Amygdala (tissue), 56 donors: ENCODE measurements at regions not wholly inside any gene's neighbourhood (a gene's known extent, or its start where the extent isn't known, plus 50 kb on each side); places are given as distances from the start of the nearest gene placed in this dataset.

Experiments used
- DNase-seq, 56 donors: peaks; one replicate each; lab custom pipeline; 2025; lab: John Stamatoyannopoulos, UW

- DNase-seq, result peak in 1 of 56 donors; percentile 0
Measured at GRCh38 chr2:220240641-220241040, 613.2 kb downstream of the SLC4A3 start.

GRCh38 chr2:220241423-220241822, 614.0 kb downstream of the SLC4A3 start:
- DNase-seq, result no peak

DNA sequence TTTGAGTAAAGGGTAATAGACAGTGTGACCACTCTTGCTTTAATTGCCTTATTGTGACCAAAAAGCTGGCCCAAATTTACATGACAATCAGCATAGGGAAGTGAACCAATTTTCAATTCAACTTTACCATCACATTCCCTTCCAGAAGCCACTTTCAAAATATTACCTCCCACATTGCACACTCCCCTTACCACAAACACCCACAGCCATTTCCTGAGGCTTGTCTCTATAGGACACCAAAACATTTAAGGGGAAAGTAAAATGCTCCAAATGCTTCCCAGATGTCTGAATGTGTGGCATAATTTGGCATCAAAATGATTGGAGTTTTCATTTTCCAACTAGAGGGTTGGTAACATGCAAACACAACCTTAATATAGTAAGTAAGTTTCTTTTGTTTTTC, 616.1 kb downstream of the SLC4A3 start:
- no peak for DNase-seq

DNA sequence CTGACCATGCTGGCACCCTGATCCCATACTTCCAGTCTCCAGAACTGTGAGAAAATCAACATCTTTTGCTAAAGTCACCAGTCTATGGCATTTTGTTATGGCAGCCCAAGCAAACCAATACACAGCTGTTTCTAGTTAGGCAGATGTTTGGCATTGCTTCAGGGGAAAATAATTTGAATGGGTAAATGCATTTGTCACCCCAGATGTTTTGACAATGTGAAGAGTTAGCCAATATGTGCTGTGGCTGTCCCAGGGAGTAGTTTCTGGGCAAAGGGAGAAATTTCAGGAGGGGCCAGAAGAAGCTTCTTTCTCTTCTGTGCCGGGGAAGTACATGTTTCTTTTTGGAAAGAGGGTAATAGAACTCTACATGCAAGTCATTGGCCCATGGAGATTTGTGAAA, 619.0 kb downstream of the SLC4A3 start:
- no peak for DNase-seq

GRCh38 chr2:220247588-220248350, 620.3 kb downstream of the SLC4A3 start:
- no peak for DNase-seq

DNA sequence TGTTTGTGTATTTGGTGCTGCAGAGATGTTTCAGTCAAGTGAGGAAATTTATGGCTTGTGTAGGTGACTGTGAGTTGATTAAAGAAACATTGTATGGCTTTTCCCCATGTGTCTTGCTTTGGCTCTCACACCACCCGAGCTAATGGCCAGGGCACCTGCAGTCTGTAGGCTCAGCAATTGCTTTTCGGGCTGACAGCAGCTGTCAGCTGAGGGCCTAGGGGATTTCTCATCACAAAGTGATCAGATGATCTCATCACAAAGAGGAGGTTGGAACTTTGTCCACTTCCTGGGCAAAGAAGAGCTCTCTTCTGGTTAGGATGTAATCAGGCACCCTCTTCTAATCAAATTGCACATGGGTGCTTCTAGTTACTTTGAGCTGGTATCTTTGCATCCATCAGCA, 632.2 kb downstream of the SLC4A3 start:
- DNase-seq, result no peak

- DNase-seq, result no peak
Measured at GRCh38 chr2:220263300-220263699, 635.9 kb downstream of the SLC4A3 start.

- DNase-seq, result no peak
Measured at GRCh38 chr2:220269367-220269766, 641.9 kb downstream of the SLC4A3 start.

DNA sequence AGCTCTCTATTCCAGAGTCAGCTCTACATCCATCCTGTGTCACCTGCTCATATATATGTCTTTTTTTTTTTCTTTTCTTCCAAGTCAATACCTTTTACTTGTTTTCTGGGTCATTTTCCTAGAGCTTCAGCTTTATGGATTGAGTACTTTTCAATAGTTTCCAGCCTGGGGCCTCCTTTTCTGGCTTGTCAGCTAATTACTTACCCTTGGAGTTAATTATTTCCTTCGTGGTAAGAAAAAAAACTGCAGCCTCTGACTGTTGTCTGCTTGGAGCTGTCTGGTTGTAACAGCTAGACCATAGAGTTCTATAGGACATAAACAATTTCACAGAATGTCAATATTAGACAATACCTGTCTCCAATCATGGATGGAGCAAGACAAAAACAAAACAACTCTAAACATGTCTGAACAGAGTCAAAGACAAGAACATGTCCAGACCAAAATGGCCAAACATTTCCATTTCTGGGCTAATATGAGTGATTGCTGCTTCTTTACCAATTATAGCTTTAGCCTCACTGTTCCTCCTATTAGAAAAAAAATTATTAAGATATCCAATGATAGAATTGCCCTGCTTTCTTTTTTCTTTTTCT, 643.1 kb downstream of the SLC4A3 start:
- no peak for DNase-seq

DNA sequence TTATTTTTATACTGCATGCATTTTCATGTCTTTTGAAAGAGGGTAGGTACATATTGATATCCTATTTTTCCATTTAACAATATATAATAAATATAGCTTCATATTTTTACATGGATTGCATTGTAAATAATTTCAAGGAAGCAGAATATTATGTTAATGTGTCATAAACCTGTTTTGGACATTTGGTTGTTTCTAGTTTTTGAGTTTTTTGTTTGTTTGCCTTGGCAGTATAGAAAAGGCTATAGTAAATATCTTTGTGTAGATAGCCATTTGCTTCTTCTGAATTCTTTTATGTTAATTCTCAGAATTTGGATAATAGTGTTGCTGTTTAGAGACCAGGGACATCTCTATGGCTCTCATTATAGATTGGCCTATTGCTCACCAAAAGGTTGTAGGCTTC, 645.2 kb downstream of the SLC4A3 start:
- DNase-seq, result no peak

GRCh38 chr2:220273082-220273481, 645.7 kb downstream of the SLC4A3 start:
- no peak for DNase-seq

- DNase-seq, result no peak
Measured at GRCh38 chr2:220275454-220275853, 648.0 kb downstream of the SLC4A3 start.

- DNase-seq, result no peak
Measured at GRCh38 chr2:220276741-220277444, 649.5 kb downstream of the SLC4A3 start.

GRCh38 chr2:220277445-220277975, 650.1 kb downstream of the SLC4A3 start:
- peak in 3 of 56 donors; percentile 1 for DNase-seq

GRCh38 chr2:220278022-220278421, 650.6 kb downstream of the SLC4A3 start:
- no peak for DNase-seq

DNA sequence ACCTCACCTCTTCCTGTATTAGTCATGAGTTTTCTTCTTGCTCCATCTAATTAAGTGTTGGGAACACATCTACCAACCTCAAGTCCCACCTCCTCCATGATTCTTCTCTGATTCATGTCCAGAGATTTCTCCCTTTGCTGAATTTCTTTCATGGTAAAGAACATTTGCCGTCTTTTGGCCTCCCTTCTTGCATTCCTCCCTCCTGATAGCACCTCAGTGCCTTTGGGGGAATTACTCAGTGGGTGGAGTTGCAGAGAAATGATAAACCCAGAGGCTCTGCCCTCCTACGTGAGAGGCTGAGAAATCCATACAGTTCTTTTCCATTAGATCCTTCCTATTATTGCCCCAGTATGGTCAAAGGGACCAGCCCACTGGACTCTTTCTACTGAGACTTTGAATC, 651.9 kb downstream of the SLC4A3 start:
- DNase-seq, result no peak

DNA sequence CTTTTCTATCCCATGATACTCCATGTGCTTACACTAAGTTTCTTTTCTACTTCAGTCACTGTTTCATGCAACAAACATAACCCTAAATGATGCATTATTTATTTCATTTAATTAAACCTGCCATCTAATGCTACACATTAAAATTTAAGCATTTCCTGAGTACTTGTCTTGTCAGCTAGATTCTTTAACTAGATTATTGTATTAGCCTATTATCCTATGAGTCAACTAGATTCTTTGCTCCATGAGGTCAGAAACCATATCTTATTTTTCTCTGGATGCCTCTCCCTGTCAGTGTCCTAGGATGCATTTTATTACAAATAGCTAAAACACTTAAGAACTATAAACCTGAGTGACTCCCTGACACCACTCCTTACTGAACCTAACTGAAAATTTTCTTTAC, 652.4 kb downstream of the SLC4A3 start:
- DNase-seq, result no peak

DNA sequence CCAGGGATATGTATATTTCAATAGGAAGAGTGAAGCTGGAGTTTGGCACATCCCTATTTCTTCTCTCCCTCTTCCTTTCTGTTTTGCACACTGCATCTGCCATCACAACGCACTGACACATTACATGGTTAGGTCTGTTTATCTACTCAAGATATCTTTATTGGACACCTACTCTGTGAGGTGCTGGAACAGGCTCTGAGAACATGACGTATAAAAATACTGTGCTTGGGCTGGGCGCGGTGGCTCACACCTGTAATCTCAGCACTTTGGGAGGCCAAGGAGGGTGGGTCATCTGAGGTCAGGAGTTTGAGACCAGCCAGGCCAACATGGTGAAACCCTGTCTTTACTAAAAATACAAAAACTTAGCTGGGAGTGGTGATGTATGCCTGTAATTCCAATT, 653.3 kb downstream of the SLC4A3 start:
- no peak for DNase-seq

DNA sequence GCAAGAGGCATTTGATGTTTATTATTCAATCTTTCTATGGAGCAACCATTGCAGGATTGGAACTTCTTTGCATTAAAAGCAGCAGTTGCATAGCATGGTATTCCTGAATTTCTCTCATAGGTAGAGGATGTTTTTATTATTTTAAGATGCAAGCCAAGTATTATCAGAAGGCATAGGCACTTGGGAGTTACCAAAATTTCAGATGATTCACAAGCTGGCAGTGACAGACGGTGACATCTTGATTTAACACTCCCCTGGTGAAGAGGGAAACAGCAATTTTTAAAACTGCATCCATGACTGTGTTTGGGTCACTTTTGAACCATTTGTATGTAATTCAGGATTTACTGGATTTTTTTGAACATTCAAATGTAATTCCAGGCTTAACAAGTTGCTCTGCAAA, 654.3 kb downstream of the SLC4A3 start:
- DNase-seq, result no peak

GRCh38 chr2:220282236-220282635, 654.8 kb downstream of the SLC4A3 start:
- DNase-seq, result no peak

GRCh38 chr2:220293966-220294365, 666.5 kb downstream of the SLC4A3 start:
- no peak for DNase-seq

- DNase-seq, result no peak
Measured at GRCh38 chr2:220296174-220296573, 668.7 kb downstream of the SLC4A3 start.
